ENCODE measurements at regions not wholly inside any gene's neighbourhood (a gene's known extent, or its start where the extent isn't known, plus 50 kb on each side); places are given as distances from the start of the nearest gene placed in this dataset.
A peak's percentile ranks its signal among the peaks of the same experiment; 100 is the strongest.
"Not testable (repeated sequence)": the region's sequence is repeated elsewhere in the genome, so short reads cannot be mapped to it uniquely, and the experiment has no call there.

DNA sequence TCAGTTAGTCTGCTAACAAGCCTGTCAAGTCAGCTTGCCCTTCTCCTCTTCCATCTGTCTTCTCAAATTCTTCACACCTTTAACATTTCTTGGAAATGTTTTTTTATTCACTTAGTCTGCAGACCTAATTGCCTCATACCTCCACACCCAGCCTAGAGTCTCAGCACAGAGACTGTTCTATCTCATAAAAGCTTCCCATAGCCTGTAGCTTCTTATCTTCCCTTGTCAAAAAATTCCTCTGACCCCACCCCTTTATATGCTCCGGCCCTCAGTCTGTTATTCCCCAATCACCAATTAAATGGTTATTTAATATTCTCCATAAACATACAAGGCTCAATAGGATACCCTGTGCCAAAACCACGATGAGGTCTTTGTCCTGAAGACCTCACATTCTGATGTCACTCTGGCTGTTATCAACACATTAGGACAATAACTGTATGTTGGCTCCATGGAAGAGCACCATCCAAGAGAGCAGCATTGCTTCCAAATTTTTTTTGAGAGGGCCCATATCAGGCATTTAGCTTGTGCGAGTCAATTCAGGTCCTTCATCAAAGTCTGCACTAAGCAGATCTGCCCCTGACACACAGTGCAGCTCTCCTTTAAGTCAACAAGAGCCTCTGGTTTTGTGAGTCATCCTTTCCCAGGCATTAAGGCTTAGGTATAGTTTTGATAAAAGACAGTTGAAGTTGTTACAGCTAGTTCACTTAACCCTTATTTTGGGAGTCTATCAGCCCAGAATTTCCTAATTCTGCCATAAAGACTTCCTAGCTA, 83.2 kb upstream of the TBX18 start:
- no peak overlapping the region for H3K4me2 ChIP-seq (ENCODE audit: low read depth, low read length)

DNA sequence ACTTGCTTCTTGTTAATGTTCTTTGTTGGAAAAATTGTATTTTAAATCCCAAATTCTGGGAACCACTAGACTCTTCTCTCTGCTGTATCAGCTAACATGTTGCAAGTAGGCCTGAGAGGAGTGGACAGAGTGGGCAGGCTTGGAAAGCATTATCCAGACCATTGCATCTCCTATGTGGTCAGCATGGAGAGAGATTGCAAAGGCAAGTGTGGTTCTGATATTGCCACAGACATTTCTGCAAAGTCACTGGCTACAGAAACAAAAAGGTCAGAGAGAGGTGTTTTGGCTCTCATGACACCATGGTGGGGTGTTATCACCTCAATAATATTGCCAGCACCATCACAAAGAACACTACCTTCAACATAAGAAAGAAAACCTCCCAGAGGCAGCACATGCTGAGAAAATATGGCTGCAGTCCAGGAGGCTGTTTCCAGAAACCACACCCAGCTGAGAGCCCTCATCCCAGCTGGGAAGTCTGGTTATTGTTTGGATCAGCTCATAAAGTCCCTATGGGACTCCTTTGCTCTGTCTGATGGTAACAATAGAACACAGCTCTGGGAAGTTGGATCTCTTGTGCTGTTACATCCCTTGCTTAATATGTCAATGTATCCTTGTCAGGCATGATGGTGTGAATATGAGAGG, 78.2 kb upstream of the TBX18 start:
- H3K4me2 ChIP-seq (ENCODE audit: low read depth, low read length): no peak overlapping the region
- H3K9me3 ChIP-seq (replicated peaks; ENCODE audit: insufficient read depth, low read length): no peaks in the 10 kb centered on the region
- TF ChIP-seq, protein P1, sequence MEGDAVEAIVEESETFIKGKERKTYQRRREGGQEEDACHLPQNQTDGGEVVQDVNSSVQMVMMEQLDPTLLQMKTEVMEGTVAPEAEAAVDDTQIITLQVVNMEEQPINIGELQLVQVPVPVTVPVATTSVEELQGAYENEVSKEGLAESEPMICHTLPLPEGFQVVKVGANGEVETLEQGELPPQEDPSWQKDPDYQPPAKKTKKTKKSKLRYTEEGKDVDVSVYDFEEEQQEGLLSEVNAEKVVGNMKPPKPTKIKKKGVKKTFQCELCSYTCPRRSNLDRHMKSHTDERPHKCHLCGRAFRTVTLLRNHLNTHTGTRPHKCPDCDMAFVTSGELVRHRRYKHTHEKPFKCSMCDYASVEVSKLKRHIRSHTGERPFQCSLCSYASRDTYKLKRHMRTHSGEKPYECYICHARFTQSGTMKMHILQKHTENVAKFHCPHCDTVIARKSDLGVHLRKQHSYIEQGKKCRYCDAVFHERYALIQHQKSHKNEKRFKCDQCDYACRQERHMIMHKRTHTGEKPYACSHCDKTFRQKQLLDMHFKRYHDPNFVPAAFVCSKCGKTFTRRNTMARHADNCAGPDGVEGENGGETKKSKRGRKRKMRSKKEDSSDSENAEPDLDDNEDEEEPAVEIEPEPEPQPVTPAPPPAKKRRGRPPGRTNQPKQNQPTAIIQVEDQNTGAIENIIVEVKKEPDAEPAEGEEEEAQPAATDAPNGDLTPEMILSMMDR (IDR thresholded peaks at IDR 0.05; ENCODE audit: low read length): no peak
- TF ChIP-seq EZH2phosphoT487 (IDR thresholded peaks at IDR 0.05; ENCODE audit: low read length) (no peak), EZH2 (optimal IDR thresholded peaks at IDR 0.05; ENCODE audit: low read depth, low read length) (no peak)
- no peaks in the 10 kb centered on the region for H4K20me1 ChIP-seq (ENCODE audit: insufficient read depth, low read length)
- H3K9me2 ChIP-seq (replicated peaks; ENCODE audit: insufficient read depth, low read length): no peaks in the 10 kb centered on the region
- no peaks in the 10 kb centered on the region for H3F3A ChIP-seq (ENCODE audit: insufficient read depth, low read length)
- no peaks in the 10 kb centered on the region for H3K36me3 ChIP-seq (replicated peaks; ENCODE audit: insufficient read depth, low read length)
- no peak overlapping the region for H3K27ac ChIP-seq (ENCODE audit: low read length)
- no peak overlapping the region for H3K4me3 ChIP-seq (ENCODE audit: low read length)
- no peak for DNase-seq
- H3K79me2 ChIP-seq (ENCODE audit: low read length): no peaks in the 10 kb centered on the region
- no peaks in the 10 kb centered on the region for H3K27me3 ChIP-seq (replicated peaks; ENCODE audit: insufficient read depth, low read length)
- H3K9ac ChIP-seq (ENCODE audit: low read length): no peak overlapping the region
- no peak overlapping the region for H2AFZ ChIP-seq (ENCODE audit: low read length)
- no peaks in the 10 kb centered on the region for H3K4me1 ChIP-seq (ENCODE audit: low read length)

More for the DNA sequence above, 83.2 kb upstream of the TBX18 start:
- TF ChIP-seq EZH2 (optimal IDR thresholded peaks at IDR 0.05; ENCODE audit: low read depth, low read length): no peak
- Histone ChIP-seq H3K9me3 (replicated peaks; ENCODE audit: insufficient read depth, low read length) (no peaks in the 10 kb centered on the region), H3K9me2 (replicated peaks; ENCODE audit: insufficient read depth, low read length) (no peaks in the 10 kb centered on the region), H3K36me3 (replicated peaks; ENCODE audit: insufficient read depth, low read length) (no peaks in the 10 kb centered on the region), H3K79me2 (ENCODE audit: low read length) (no peaks in the 10 kb centered on the region), H3K9ac (ENCODE audit: low read length) (no peak overlapping the region), H3K27ac (ENCODE audit: low read length) (no peak overlapping the region), H3K4me3 (ENCODE audit: low read length) (no peak overlapping the region), H2AFZ (ENCODE audit: low read length) (no peak overlapping the region), H3F3A (ENCODE audit: insufficient read depth, low read length) (no peaks in the 10 kb centered on the region), H3K27me3 (replicated peaks; ENCODE audit: insufficient read depth, low read length) (no peaks in the 10 kb centered on the region), H3K4me1 (ENCODE audit: low read length) (no peaks in the 10 kb centered on the region), H4K20me1 (ENCODE audit: insufficient read depth, low read length) (no peaks in the 10 kb centered on the region)
- DNase-seq: no peak

DNA sequence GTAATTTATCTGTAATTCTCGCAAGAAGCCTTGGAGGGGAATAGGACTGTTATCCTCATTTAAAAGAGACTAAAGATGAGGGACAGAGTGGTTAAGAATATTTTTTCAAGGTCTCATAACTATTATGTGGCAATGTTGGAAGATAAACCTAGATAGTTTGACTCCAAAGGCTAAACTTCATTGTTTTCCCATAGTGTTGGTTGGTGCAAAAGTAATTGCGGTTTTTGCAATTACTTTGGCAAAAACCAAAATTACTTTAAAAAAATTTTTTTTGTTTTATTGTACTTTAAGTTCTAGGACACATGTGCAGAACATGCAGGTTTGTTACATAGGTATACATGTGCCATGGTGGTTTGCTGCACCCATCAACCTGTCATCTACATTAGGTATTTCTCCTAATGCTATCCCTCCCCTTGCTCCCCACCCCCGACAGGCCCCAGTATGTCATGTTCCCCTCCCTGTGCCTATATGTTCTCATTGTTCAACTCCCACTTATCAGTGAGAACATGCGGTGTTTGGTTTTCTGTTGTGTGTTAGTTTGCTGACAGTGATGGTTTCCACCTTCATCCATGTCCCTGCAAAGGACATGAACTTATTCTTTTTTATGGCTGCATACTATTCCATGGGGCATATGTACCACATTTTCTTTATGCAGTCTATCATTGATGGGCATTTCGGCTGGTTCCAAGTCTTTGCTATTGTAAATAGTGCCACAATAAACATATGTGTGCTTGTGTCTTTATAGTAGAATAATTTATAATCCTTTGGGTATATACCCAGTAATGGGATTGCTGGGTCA, 72.9 kb upstream of the TBX18 start:
- H4K20me1 ChIP-seq (ENCODE audit: insufficient read depth, low read length): not testable (repeated sequence)

DNA sequence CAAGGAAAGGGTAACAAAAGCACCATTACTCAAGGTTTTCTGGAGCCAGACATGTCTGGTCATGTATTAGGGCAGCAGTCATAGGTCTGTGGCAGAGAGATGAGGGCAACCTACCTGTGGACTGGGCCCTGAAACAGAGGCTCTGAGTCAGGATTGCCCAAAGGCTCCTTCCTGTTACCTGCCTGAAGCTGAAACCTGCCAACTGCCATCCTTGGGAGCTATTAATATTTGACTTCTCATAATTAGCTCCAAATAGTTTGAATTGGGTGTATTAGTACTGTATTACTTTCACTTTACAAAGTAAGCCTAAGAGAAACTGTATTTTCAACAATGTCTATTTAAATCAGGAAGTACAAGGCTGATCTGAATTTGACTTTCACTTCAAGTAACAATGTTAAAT, 72.0 kb upstream of the TBX18 start:
- Histone ChIP-seq H3K9me3 (replicated peaks; ENCODE audit: insufficient read depth, low read length) (no peaks in the 10 kb centered on the region), H2AFZ (ENCODE audit: low read length) (no peak overlapping the region), H3F3A (ENCODE audit: insufficient read depth, low read length) (no peaks in the 10 kb centered on the region), H3K4me1 (ENCODE audit: low read length) (no peaks in the 10 kb centered on the region), H3K4me2 (ENCODE audit: low read depth, low read length) (no peak overlapping the region), H4K20me1 (ENCODE audit: insufficient read depth, low read length) (no peaks in the 10 kb centered on the region), H3K9me2 (replicated peaks; ENCODE audit: insufficient read depth, low read length) (no peaks in the 10 kb centered on the region), H3K27ac (ENCODE audit: low read length) (no peak overlapping the region), H3K4me3 (ENCODE audit: low read length) (no peak overlapping the region), H3K27me3 (replicated peaks; ENCODE audit: insufficient read depth, low read length) (no peaks in the 10 kb centered on the region), H3K79me2 (ENCODE audit: low read length) (no peaks in the 10 kb centered on the region), H3K36me3 (replicated peaks; ENCODE audit: insufficient read depth, low read length) (no peaks in the 10 kb centered on the region), H3K9ac (ENCODE audit: low read length) (no peak overlapping the region)
- peak; percentile 17 for DNase-seq
- no peak for TF ChIP-seq EZH2 (optimal IDR thresholded peaks at IDR 0.05; ENCODE audit: low read depth, low read length)
- TF ChIP-seq EZH2phosphoT487 (IDR thresholded peaks at IDR 0.05; ENCODE audit: low read length): no peak
- TF ChIP-seq, protein P1 (IDR thresholded peaks at IDR 0.05; ENCODE audit: low read length): no peak

More for the DNA sequence above, 72.9 kb upstream of the TBX18 start:
- not testable (repeated sequence) for DNase-seq; H3K79me2 ChIP-seq (ENCODE audit: low read length); H3K36me3 ChIP-seq (replicated peaks; ENCODE audit: insufficient read depth, low read length); H3K4me1 ChIP-seq (ENCODE audit: low read length); H3K27me3 ChIP-seq (replicated peaks; ENCODE audit: insufficient read depth, low read length); H3K9me3 ChIP-seq (replicated peaks; ENCODE audit: insufficient read depth, low read length); H3K27ac ChIP-seq (ENCODE audit: low read length); H3K4me2 ChIP-seq (ENCODE audit: low read depth, low read length); H3K4me3 ChIP-seq (ENCODE audit: low read length); H3K9me2 ChIP-seq (replicated peaks; ENCODE audit: insufficient read depth, low read length); H3F3A ChIP-seq (ENCODE audit: insufficient read depth, low read length); H3K9ac ChIP-seq (ENCODE audit: low read length); H2AFZ ChIP-seq (ENCODE audit: low read length)
